HCT116 (cell line): ENCODE measurements at regions not wholly inside any gene's neighbourhood (a gene's known extent, or its start where the extent isn't known, plus 50 kb on each side); places are given as distances from the start of the nearest gene placed in this dataset.

Experiments
- ATAC-seq: fragments of 200-7000 bp; cut with Tn5 transposase; 2 replicates; pipeline ENCODE4 v1.9.1; 2020; ENCODE audit warnings: mild to moderate bottlenecking, moderate library complexity
- BruUV-seq: library from RNA; stranded (reverse); fragments of 400-500 nt; replicated peaks from 2 replicates; lab custom pipeline; 2021; lab: Mats Ljungman, UMichigan
- CTCF ChIA-PET: fragments of 300-600 bp; sonication (Branson Sonifier 250); formaldehyde crosslinking; loops from one replicate; lab custom pipeline; 2021; ENCODE audit warnings: antibody characterized with exemption; lab: Charles Lee
- POLR2A ChIA-PET: fragments of 300-600, 350-600 bp; sonication (Branson Sonifier 250); formaldehyde crosslinking; loops from one replicate; lab custom pipeline; 2021; ENCODE audit warnings: antibody characterized with exemption; lab: Charles Lee
- RAD21 ChIA-PET, 2 experiments: fragments of 300-600 bp; sonication (Branson Sonifier 250); formaldehyde crosslinking; loops; one replicate each; lab custom pipeline; 2023; ENCODE audit warnings: low total read pairs in 2 of 2; ENCODE audit not compliant: uncharacterized antibody in 2 of 2, unreplicated experiment in 2 of 2, low non-redundant PET in 1 of 2; lab: Charles Lee
- DNase-seq: peaks from one replicate; pipeline ENCODE4 v3.0.0-alpha.2; 2010; ENCODE audit warnings: low read depth, low spot score
- H2AFZ ChIP-seq: fragments of 200-600 bp; shearing (Covaris generic), sonication (generic); 2 replicates; pipeline ENCODE4 v1.6.1; 2017; ENCODE audit warnings: low read depth, mixed run types, mixed read lengths, antibody characterized with exemption, low read length; ENCODE audit not compliant: poor library complexity, severe bottlenecking
- H3K27ac ChIP-seq: 2 replicates; pipeline ENCODE4 v1.5.1; 2012; ENCODE audit warnings: low read depth, low read length
- H3K27me3 ChIP-seq: fragments of 200-600 bp; sonication (generic); 2 replicates; pipeline ENCODE4 v1.6.1; 2016; ENCODE audit warnings: mixed run types, low read length, mixed read lengths; ENCODE audit not compliant: insufficient read depth
- H3K36me3 ChIP-seq, 2 experiments: fragments of 200-500 bp in 1 of 2; fragments of 200-600 bp in 1 of 2; sonication (Bioruptor generic) in 1 of 2; sonication (generic) in 1 of 2; 2 replicates each; pipeline versions ENCODE4 v1.5.1 to v1.6.1; 2014 to 2016; ENCODE audit warnings: low read length in 2 of 2, inconsistent platforms in 1 of 2, mixed read lengths in 1 of 2, mixed run types in 1 of 2; ENCODE audit not compliant: insufficient read depth in 2 of 2, control insufficient read depth in 1 of 2
- H3K4me1 ChIP-seq, 2 experiments: fragments of 200-600 bp in 1 of 2; sonication (generic) in 1 of 2; 2 replicates each; pipeline versions ENCODE4 v1.5.1 to v1.6.1; 2012 to 2017; ENCODE audit warnings: low read length in 2 of 2, inconsistent platforms in 1 of 2, mild to moderate bottlenecking in 1 of 2, mixed read lengths in 1 of 2, mixed run types in 1 of 2, moderate library complexity in 1 of 2; ENCODE audit not compliant: insufficient read depth in 2 of 2, control insufficient read depth in 1 of 2
- H3K4me2 ChIP-seq: fragments of 200-600 bp; sonication (generic); 2 replicates; pipeline ENCODE4 v1.6.1; 2017; ENCODE audit warnings: mixed run types, low read length, mixed read lengths
- H3K4me3 ChIP-seq, 2 experiments: fragments of 200-600 bp in 1 of 2; sonication (generic) in 1 of 2; replicated peaks in 1 of 2; 2 replicates each; pipeline ENCODE4 v1.5.1; 2011 to 2016; ENCODE audit warnings: low read length in 2 of 2, control low read depth in 1 of 2, low read depth in 1 of 2, mild to moderate bottlenecking in 1 of 2, mixed read lengths in 1 of 2, mixed run types in 1 of 2
- H3K79me2 ChIP-seq: fragments of 200-600 bp; sonication (generic); 2 replicates; pipeline ENCODE4 v1.6.1; 2017; ENCODE audit warnings: mild to moderate bottlenecking, mixed run types, low read length, moderate library complexity, mixed read lengths; ENCODE audit not compliant: insufficient read depth
- H3K9ac ChIP-seq: fragments of 200-600 bp; sonication (generic); 2 replicates; pipeline ENCODE4 v1.6.1; 2016; ENCODE audit warnings: low read length, mixed read lengths
- H3K9me2 ChIP-seq: fragments of 200-600 bp; sonication (generic), shearing (Covaris generic); 2 replicates; pipeline ENCODE4 v1.6.1; 2017; ENCODE audit warnings: mixed run types, mild to moderate bottlenecking, moderate library complexity; ENCODE audit not compliant: insufficient read depth
- H3K9me3 ChIP-seq, 2 experiments: fragments of 200-500 bp in 1 of 2; fragments of 200-600 bp in 1 of 2; sonication (Bioruptor generic) in 1 of 2; sonication (generic) in 1 of 2; 2 replicates each; pipeline ENCODE4 v1.6.1; 2014 to 2017; ENCODE audit warnings: low read length in 2 of 2, mixed read lengths in 2 of 2, inconsistent platforms in 1 of 2, low read depth in 1 of 2, mild to moderate bottlenecking in 1 of 2, mixed run types in 1 of 2, moderate library complexity in 1 of 2; ENCODE audit not compliant: control insufficient read depth in 1 of 2, insufficient read depth in 1 of 2
- H4K20me1 ChIP-seq: fragments of 200-600 bp; sonication (generic), shearing (Covaris generic); 2 replicates; pipeline ENCODE4 v1.6.1; 2017; ENCODE audit warnings: mixed run types, mild to moderate bottlenecking, moderate library complexity; ENCODE audit not compliant: insufficient read depth
- CBX3 ChIP-seq: IDR thresholded peaks from 2 replicates; pipeline ENCODE4 v1.6.1; 2012; ENCODE audit warnings: low read depth
- CTCF ChIP-seq, 3 experiments: fragments of 200-600 bp in 1 of 3; sonication (generic) in 1 of 3; IDR thresholded peaks in 2 of 3; conservative IDR thresholded peaks in 1 of 3; 2 replicates each; pipeline ENCODE4 v1.5.1; 2012 to 2017; ENCODE audit warnings: low read depth in 2 of 3, low read length in 2 of 3, antibody characterized with exemption in 1 of 3, borderline replicate concordance in 1 of 3, control low read depth in 1 of 3, mild to moderate bottlenecking in 1 of 3, mixed read lengths in 1 of 3, mixed run types in 1 of 3, moderate library complexity in 1 of 3; ENCODE audit not compliant: insufficient read depth in 1 of 3
- FOSL1 ChIP-seq: IDR thresholded peaks from 2 replicates; pipeline ENCODE4 v1.6.1; 2012; ENCODE audit warnings: low read depth
- JUND ChIP-seq: IDR thresholded peaks from 2 replicates; pipeline ENCODE4 v1.6.1; 2012
- MAX ChIP-seq: IDR thresholded peaks from 2 replicates; pipeline ENCODE4 v1.6.1; 2012
- POLR2A ChIP-seq: IDR thresholded peaks from 2 replicates; pipeline ENCODE4 v1.7.0; 2011; ENCODE audit warnings: borderline replicate concordance; ENCODE audit not compliant: insufficient read depth, insufficient read length; ENCODE audit errors: extremely low read depth
- REST ChIP-seq: IDR thresholded peaks from 2 replicates; pipeline ENCODE4 v1.6.1; 2012; ENCODE audit warnings: low read depth
- SP1 ChIP-seq: IDR thresholded peaks from 2 replicates; pipeline ENCODE4 v1.6.1; 2012; ENCODE audit warnings: low read depth
- SRF ChIP-seq: IDR thresholded peaks from 2 replicates; pipeline ENCODE4 v1.6.1; 2012; ENCODE audit warnings: low read depth
- TCF7L2 ChIP-seq: IDR thresholded peaks from 2 replicates; pipeline ENCODE4 v1.7.0; 2011; ENCODE audit warnings: borderline replicate concordance, inconsistent platforms; ENCODE audit not compliant: insufficient read depth, insufficient read length; ENCODE audit errors: extremely low read depth
- YY1 ChIP-seq: IDR thresholded peaks from 2 replicates; pipeline ENCODE4 v1.6.1; 2011; ENCODE audit warnings: low read length, low read depth, moderate library complexity, mild to moderate bottlenecking; ENCODE audit not compliant: insufficient replicate concordance; ENCODE audit errors: extremely low read depth
- ZBTB33 ChIP-seq: IDR thresholded peaks from 2 replicates; pipeline ENCODE4 v1.6.1; 2011; ENCODE audit warnings: mild to moderate bottlenecking, low read length, moderate library complexity; ENCODE audit not compliant: insufficient replicate concordance; ENCODE audit errors: extremely low read depth
- ZFX ChIP-seq: fragments of 450-650 bp; IDR thresholded peaks from 2 replicates; pipeline ENCODE4 v1.6.1; 2017
- intact Hi-C: fragments of 100-400 bp; cut with micrococcal nuclease; formaldehyde crosslinking; loops from 2 replicates; pipeline ENCODE4 v1.10.0; 2022

GRCh38 chr4:115259642-115260041, 146.2 kb upstream of the NDST4 start (continued):
- TF ChIP-seq JUND (no peak), ZBTB33 (no peak), FOSL1 (no peak), REST (no peak)
- TF ChIP-seq, all 23 proteins: peak for 0

GRCh38 chr4:115249808-115250207, 136.4 kb upstream of the NDST4 start:
- ATAC-seq (peak; percentile 53), DNase-seq (peak; percentile 27)
- CTCF ChIA-PET = no interaction called here
- no peaks in the 10 kb centered on the region for H3K9me3 ChIP-seq
- BruUV-seq = no TSS peak
- no peaks in the 10 kb centered on the region for H3K9me2 ChIP-seq
- H3K27ac ChIP-seq = no peak overlapping the region
- no peak overlapping the region for H3K9ac ChIP-seq
- H4K20me1 ChIP-seq = no peaks in the 10 kb centered on the region
- no peaks in the 10 kb centered on the region for H3K27me3 ChIP-seq
- H3K79me2 ChIP-seq = no peaks in the 10 kb centered on the region
- intact Hi-C loops = no loop called here
- no peaks in the 10 kb centered on the region for H3K36me3 ChIP-seq
- H3K4me3 ChIP-seq = no peak overlapping the region
- POLR2A ChIA-PET = no interaction called here
- H3K4me1 ChIP-seq = peaks cover 0 to 8% of the 10 kb centered on the region in 2 experiments; a peak in 2 of 4 replicates
- no peak overlapping the region for H2AFZ ChIP-seq
- RAD21 ChIA-PET = no interaction called here
- peak overlapping the region; percentile 11; the same call in 1 of the 2 replicates for H3K4me2 ChIP-seq
- TF ChIP-seq YY1 = no peak
- no peak for TF ChIP-seq SRF
- no peak for TF ChIP-seq REST
- peak; percentile 49 for TF ChIP-seq JUND
- no peak for TF ChIP-seq MAX
- no peak for TF ChIP-seq POLR2A
- TF ChIP-seq FOSL1 = peak; percentile 50
- no peak for TF ChIP-seq CBX3
- no peak for TF ChIP-seq CTCF (IDR thresholded peaks at IDR 0.05 in 2 of 3, conservative IDR thresholded peaks at IDR 0.05 in 1 of 3; ENCODE audit: borderline replicate concordance in 1 of 3, insufficient read depth in 1 of 3, low read depth in 2 of 3, low read length in 2 of 3)
- TF ChIP-seq ZFX = no peak
- peak; percentile 32 for TF ChIP-seq TCF7L2
- TF ChIP-seq SP1 = no peak
